ENCODE measurements at regions not wholly inside any gene's neighbourhood (a gene's known extent, or its start where the extent isn't known, plus 50 kb on each side); places are given as distances from the start of the nearest gene placed in this dataset.

DNA sequence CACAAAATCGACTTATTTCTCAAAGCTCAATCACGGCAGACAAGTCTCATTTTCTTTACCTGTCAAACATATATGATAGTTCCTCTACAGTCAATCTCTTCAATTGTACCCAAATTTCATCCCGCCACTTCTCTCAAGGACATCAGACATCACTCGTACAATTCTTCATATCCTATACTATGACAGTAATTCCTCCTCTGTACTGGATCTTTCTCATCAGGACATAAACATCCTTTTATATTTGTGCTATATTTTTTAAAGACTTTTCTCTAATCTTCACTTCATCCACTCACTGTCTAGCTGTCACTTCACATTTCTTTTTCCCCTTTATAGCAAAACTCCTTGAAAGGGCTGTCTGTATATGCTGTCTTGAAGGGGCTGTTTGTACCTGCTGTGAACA is 419.1 kb upstream of the NR5A2 start:
- TF ChIP-seq, protein P1, sequence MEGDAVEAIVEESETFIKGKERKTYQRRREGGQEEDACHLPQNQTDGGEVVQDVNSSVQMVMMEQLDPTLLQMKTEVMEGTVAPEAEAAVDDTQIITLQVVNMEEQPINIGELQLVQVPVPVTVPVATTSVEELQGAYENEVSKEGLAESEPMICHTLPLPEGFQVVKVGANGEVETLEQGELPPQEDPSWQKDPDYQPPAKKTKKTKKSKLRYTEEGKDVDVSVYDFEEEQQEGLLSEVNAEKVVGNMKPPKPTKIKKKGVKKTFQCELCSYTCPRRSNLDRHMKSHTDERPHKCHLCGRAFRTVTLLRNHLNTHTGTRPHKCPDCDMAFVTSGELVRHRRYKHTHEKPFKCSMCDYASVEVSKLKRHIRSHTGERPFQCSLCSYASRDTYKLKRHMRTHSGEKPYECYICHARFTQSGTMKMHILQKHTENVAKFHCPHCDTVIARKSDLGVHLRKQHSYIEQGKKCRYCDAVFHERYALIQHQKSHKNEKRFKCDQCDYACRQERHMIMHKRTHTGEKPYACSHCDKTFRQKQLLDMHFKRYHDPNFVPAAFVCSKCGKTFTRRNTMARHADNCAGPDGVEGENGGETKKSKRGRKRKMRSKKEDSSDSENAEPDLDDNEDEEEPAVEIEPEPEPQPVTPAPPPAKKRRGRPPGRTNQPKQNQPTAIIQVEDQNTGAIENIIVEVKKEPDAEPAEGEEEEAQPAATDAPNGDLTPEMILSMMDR (IDR thresholded peaks at IDR 0.05; ENCODE audit: insufficient read depth, low read length, poor library complexity, severe bottlenecking) = no peak
- TF ChIP-seq EZH2phosphoT487 (conservative IDR thresholded peaks at IDR 0.05; ENCODE audit: low read length) = no peak
